Smooth muscle cell (in vitro differentiated cells): ENCODE measurements at regions not wholly inside any gene's neighbourhood (a gene's known extent, or its start where the extent isn't known, plus 50 kb on each side); places are given as distances from the start of the nearest gene placed in this dataset.

ENCODE experiments used
- DNase-seq: peaks from one replicate; lab custom pipeline; 2025; ENCODE audit not compliant: unreplicated experiment; lab: John Stamatoyannopoulos, UW
- H2AFZ ChIP-seq: fragments of 200-600 bp; sonication (generic); 2 replicates; pipeline ENCODE4 v1.6.0; 2016; ENCODE audit warnings: antibody characterized with exemption, low read depth, mild to moderate bottlenecking
- H3F3A ChIP-seq: fragments of 200-600 bp; sonication (generic); 2 replicates; pipeline ENCODE4 v1.6.0; 2017; ENCODE audit warnings: antibody characterized with exemption, low read depth
- H3K27ac ChIP-seq: fragments of 200-600 bp; sonication (generic); 2 replicates; pipeline ENCODE4 v1.5.1; 2016; ENCODE audit warnings: low read depth, mild to moderate bottlenecking
- H3K27me3 ChIP-seq: fragments of 200-600 bp; sonication (generic); 2 replicates; pipeline ENCODE4 v1.6.1; 2016; ENCODE audit warnings: low read depth, mild to moderate bottlenecking
- H3K36me3 ChIP-seq: fragments of 200-600 bp; sonication (generic); 2 replicates; pipeline ENCODE4 v1.5.1; 2016; ENCODE audit warnings: low read depth
- H3K4me1 ChIP-seq: fragments of 200-600 bp; sonication (generic); 2 replicates; pipeline ENCODE4 v1.5.1; 2016; ENCODE audit warnings: low read depth
- H3K4me2 ChIP-seq: fragments of 200-600 bp; sonication (generic); 2 replicates; pipeline ENCODE4 v1.6.0; 2016; ENCODE audit warnings: mild to moderate bottlenecking
- H3K4me3 ChIP-seq: fragments of 200-600 bp; sonication (generic); 2 replicates; pipeline ENCODE4 v1.5.1; 2016; ENCODE audit warnings: mild to moderate bottlenecking
- H3K79me2 ChIP-seq: fragments of 200-600 bp; sonication (generic); 2 replicates; pipeline ENCODE4 v1.6.0; 2016; ENCODE audit warnings: low read depth, mild to moderate bottlenecking
- H3K9ac ChIP-seq: fragments of 200-600 bp; sonication (generic); 2 replicates; pipeline ENCODE4 v1.6.0; 2016; ENCODE audit warnings: low read depth
- H3K9me3 ChIP-seq: fragments of 200-600 bp; sonication (generic); replicated peaks from 2 replicates; pipeline ENCODE4 v1.5.1; 2016; ENCODE audit warnings: low read depth
- H4K20me1 ChIP-seq: fragments of 200-600 bp; sonication (generic); 2 replicates; pipeline ENCODE4 v1.6.0; 2016; ENCODE audit warnings: low read depth
- WGBS: methylation state at CpG from one replicate; pipeline ENCODE4 v1.1.7; 2016; ENCODE audit warnings: low lambda C conversion rate; 5-methylcytosine and 5-hydroxymethylcytosine counted together
- TF ChIP-seq, protein P1 (sequence below): fragments of 200-600 bp; sonication (generic); IDR thresholded peaks from 2 replicates; pipeline ENCODE4 v1.5.1; 2017; ENCODE audit warnings: borderline replicate concordance, mild to moderate bottlenecking, antibody characterized with exemption; ENCODE audit not compliant: insufficient read depth, poor library complexity, severe bottlenecking

DNA sequence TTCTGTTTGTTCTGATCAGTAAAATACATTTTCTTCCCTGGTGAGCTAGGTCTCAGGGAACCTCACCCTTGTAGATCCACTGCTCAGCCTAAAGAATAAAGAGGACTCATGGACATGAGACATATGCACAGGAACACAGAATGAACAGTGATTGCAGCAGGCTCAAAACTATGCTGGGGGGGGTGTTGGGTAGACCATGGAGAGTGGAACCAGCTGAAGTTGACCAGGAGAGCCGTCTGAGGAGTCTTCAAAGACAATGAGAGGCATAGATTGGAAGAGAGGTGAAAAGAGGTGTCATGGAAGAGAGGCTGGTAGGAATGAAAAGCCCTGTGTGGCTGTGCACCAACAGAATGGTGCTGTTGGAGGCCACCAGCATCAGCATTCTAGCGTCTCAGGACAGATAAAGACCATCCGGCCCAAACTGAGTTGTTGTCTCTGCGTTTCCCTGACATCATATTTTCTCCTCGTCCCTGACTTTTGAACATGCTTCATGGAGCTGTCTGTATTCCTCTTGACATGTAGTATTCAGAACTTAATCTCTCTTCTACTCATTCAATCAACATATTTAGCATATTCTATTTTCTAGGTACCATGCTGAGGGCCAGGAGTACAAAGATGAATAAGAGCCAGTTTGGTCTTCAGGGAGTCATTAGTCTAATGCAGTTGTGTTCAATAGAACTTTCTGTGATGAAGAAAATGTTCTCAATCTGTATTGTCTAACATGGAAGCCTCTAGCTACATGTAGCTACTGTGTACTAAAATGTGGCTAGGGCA lies 331.8 kb downstream of the CYP26B1 start:
- Histone ChIP-seq H3K27me3 (peaks cover 8% of the 10 kb centered on the region), H3K4me1 (no peaks in the 10 kb centered on the region), H3K4me2 (no peak overlapping the region), H3K79me2 (no peaks in the 10 kb centered on the region), H3K9me3 (no peaks in the 10 kb centered on the region), H3K36me3 (no peaks in the 10 kb centered on the region), H3K4me3 (no peak overlapping the region), H4K20me1 (no peaks in the 10 kb centered on the region), H3K9ac (no peak overlapping the region), H2AFZ (no peak overlapping the region), H3K27ac (no peak overlapping the region), H3F3A (no peaks in the 10 kb centered on the region)
- TF ChIP-seq, protein P1, sequence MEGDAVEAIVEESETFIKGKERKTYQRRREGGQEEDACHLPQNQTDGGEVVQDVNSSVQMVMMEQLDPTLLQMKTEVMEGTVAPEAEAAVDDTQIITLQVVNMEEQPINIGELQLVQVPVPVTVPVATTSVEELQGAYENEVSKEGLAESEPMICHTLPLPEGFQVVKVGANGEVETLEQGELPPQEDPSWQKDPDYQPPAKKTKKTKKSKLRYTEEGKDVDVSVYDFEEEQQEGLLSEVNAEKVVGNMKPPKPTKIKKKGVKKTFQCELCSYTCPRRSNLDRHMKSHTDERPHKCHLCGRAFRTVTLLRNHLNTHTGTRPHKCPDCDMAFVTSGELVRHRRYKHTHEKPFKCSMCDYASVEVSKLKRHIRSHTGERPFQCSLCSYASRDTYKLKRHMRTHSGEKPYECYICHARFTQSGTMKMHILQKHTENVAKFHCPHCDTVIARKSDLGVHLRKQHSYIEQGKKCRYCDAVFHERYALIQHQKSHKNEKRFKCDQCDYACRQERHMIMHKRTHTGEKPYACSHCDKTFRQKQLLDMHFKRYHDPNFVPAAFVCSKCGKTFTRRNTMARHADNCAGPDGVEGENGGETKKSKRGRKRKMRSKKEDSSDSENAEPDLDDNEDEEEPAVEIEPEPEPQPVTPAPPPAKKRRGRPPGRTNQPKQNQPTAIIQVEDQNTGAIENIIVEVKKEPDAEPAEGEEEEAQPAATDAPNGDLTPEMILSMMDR, result no peak
- no peak for DNase-seq
- 94% methylated on average over 5 of the region's 5 CpGs for WGBS

DNA sequence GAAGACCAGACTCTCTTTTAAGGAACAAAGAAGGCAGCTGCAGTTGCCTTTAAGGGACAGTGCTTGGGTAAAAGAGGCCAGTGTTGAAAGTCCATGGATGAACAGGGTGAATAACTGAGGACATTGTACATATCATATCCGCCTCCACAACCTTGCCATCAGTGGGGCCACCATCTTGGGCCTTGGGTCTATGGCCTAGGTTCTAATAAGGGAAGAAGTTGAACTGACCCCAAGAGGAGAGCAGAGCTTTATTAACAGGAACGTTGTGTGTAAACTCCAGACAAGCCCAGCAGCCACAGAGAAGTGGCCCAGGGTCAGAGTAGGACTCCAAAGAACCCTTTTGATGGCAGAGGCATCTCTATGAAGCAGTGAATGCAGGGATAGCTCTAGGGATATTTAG lies 332.8 kb downstream of the CYP26B1 start:
- Histone ChIP-seq H3K27me3 (peaks cover 8% of the 10 kb centered on the region), H3K79me2 (no peaks in the 10 kb centered on the region), H3K4me2 (no peak overlapping the region), H4K20me1 (no peaks in the 10 kb centered on the region), H3K9ac (no peak overlapping the region), H3K9me3 (no peaks in the 10 kb centered on the region), H3F3A (no peaks in the 10 kb centered on the region), H3K4me3 (no peak overlapping the region), H3K4me1 (no peaks in the 10 kb centered on the region), H2AFZ (no peak overlapping the region), H3K36me3 (no peaks in the 10 kb centered on the region), H3K27ac (no peak overlapping the region)
- TF ChIP-seq, protein P1, result no peak
- DNase-seq, result no peak
- 76% methylated on average over 2 of the region's 2 CpGs for WGBS

DNA sequence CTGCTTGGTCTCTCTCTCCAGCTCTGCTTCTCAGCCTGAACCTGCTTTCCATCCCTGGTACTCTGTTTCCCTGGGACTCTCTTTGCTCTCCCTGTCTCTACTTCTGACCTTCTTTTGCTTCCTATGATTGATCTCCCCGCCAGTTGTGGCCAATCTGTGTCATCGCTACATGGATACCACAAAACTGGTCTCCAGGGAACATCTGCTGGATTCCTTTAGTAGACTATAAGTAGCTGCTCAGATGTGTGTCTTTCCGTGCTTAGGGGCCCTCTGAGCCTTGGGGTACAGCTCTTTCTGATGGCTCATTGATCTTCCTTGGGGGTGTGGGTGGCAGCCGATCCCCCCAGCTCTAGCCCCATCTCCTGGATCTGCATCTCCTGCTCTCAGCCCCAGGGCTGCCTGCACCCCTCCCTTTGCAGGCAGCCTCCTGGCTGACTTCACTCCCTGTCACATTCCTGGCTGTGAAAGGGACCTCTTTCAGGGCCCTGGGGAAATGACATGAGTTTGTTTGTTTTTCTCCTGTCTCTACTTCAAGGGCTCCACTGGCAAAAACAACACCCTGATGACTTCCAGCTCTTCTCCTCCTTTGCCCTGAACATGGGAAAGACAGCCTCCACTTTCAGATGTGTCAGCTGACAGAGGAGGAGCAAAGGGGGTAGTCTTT lies 333.7 kb downstream of the CYP26B1 start:
- DNase-seq, result no peak
- Histone ChIP-seq H3K4me2 (no peak overlapping the region), H3K4me1 (no peaks in the 10 kb centered on the region), H2AFZ (no peak overlapping the region), H4K20me1 (no peaks in the 10 kb centered on the region), H3K27me3 (peaks cover 9% of the 10 kb centered on the region), H3K79me2 (no peaks in the 10 kb centered on the region), H3K36me3 (no peaks in the 10 kb centered on the region), H3K9me3 (no peaks in the 10 kb centered on the region), H3K9ac (no peak overlapping the region), H3K4me3 (no peak overlapping the region), H3K27ac (no peak overlapping the region), H3F3A (no peaks in the 10 kb centered on the region)
- 87% methylated on average over 4 of the region's 4 CpGs for WGBS
- TF ChIP-seq, protein P1, result no peak
